Pancreas (tissue), 10 donors: ENCODE measurements at regions not wholly inside any gene's neighbourhood (a gene's known extent, or its start where the extent isn't known, plus 50 kb on each side); places are given as distances from the start of the nearest gene placed in this dataset.
"Not testable (repeated sequence)": the region's sequence is repeated elsewhere in the genome, so short reads cannot be mapped to it uniquely, and the experiment has no call there.

Experiments
- ATAC-seq, 4 donors: fragments of 200-7000 bp; cut with Tn5 transposase; one replicate each; pipeline versions ENCODE4 v1.8.0 to v1.9.1; 2020; ENCODE audit warnings: mild to moderate bottlenecking in 4 of 4, moderate library complexity in 4 of 4
- DNase-seq, 6 donors: peaks; one replicate each; pipeline ENCODE4 v3.0.0-alpha.2; 2020
- FAIRE-seq: peaks from 2 replicates; lab custom pipeline; 2012; peaks lifted over from hg19 to GRCh38; lab: Jason Lieb, UNC
- H3K27ac ChIP-seq, 4 donors: fragments of 200-600 bp; sonication (generic); 1 replicate in 3 of 4; 2 replicates in 1 of 4; pipeline versions ENCODE4 v1.5.0 to v1.8.0; 2020
- H3K27me3 ChIP-seq, 4 donors: fragments of 200-600 bp; one replicate each; pipeline ENCODE4 v1.8.0; 2021
- H3K36me3 ChIP-seq, 3 donors: fragments of 200-600 bp; sonication (generic) in 1 of 3; one replicate each; pipeline versions ENCODE4 v1.5.0 to v1.8.0; 2020 to 2021
- H3K4me1 ChIP-seq, 3 donors: fragments of 200-600 bp; one replicate each; pipeline ENCODE4 v1.8.0; 2021
- H3K4me3 ChIP-seq, 4 donors: fragments of 200-600 bp; sonication (generic) in 2 of 4; one replicate each; pipeline versions ENCODE4 v1.5.0 to v1.8.0; 2020 to 2021
- H3K9me3 ChIP-seq, 4 donors: fragments of 200-600 bp; one replicate each; pipeline ENCODE4 v1.8.0; 2021
- WGBS, 2 donors: extraction: QIAGEN DNeasy Blood & Tissue Kit; methylation state at CpG; one replicate each; pipeline ENCODE4 v1.1.7; 2013; 5-methylcytosine and 5-hydroxymethylcytosine counted together
- intact Hi-C, 3 donors: fragments of 100-400 bp; cut with DNase I; formaldehyde crosslinking; loops; one replicate each; pipeline versions ENCODE4 v1.11.1 to v1.14.2; 2022
- TF ChIP-seq, protein P1 (sequence below), 4 donors: fragments of 200-600 bp; sonication (generic) in 3 of 4; IDR thresholded peaks; one replicate each; pipeline versions ENCODE4 v1.5.0 to v1.8.0; 2021; ENCODE audit warnings: antibody characterized with exemption in 4 of 4
- donor health status: healthy with polysubstance abuse.
- donor health status: DM: no; HTN: no; CAD: no; lungs with moderate emphysema.
- donor health status: DM: no; HTN: no; CAD: no.
- donor health status: control.
- donor health status: control.
- donor health status: Bipolar disorder and iron deficiency.
- donor health status: DM: yes; HTN: yes; CAD: no.
- donor health status: DM: no; HTN: no; CAD: no.
- donor health status: DM: no; HTN: no; CAD: no.
- donor health status: DM: yes; HTN: yes; CAD: no.

DNA sequence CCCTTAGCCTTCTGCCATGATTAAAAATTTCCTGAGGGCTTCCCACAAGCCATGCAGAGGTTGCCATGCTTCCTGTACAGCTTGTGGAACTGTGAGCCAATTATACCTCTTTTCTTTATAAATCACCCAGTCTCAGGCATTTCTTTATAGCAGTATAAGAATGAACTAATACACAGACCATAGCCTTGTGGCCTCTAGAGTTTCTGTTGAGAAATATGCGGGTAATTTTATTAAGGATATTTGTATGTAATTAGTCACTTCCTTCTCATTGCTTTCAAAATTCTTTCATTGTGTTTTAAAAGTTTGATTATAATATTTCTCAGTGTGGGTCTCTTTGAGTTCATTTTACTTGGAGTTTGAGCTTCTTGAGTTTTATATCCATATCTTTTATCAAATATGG lies 484.9 kb downstream of the COL12A1 start:
- 94 to 98% methylated on average over 1 of the region's 1 CpG for WGBS, 2 donors
- FAIRE-seq (no peak), ATAC-seq (no peak), DNase-seq (no peak)
- Histone ChIP-seq H3K27me3 (no peaks in the 10 kb centered on the region), H3K4me1 (no peaks in the 10 kb centered on the region), H3K9me3 (no peaks in the 10 kb centered on the region), H3K36me3 (no peaks in the 10 kb centered on the region), H3K4me3 (no peak overlapping the region), H3K27ac (no peak overlapping the region)
- intact Hi-C loops = no loop called here
- TF ChIP-seq, protein P1, sequence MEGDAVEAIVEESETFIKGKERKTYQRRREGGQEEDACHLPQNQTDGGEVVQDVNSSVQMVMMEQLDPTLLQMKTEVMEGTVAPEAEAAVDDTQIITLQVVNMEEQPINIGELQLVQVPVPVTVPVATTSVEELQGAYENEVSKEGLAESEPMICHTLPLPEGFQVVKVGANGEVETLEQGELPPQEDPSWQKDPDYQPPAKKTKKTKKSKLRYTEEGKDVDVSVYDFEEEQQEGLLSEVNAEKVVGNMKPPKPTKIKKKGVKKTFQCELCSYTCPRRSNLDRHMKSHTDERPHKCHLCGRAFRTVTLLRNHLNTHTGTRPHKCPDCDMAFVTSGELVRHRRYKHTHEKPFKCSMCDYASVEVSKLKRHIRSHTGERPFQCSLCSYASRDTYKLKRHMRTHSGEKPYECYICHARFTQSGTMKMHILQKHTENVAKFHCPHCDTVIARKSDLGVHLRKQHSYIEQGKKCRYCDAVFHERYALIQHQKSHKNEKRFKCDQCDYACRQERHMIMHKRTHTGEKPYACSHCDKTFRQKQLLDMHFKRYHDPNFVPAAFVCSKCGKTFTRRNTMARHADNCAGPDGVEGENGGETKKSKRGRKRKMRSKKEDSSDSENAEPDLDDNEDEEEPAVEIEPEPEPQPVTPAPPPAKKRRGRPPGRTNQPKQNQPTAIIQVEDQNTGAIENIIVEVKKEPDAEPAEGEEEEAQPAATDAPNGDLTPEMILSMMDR (IDR thresholded peaks at IDR 0.05) = no peak

DNA sequence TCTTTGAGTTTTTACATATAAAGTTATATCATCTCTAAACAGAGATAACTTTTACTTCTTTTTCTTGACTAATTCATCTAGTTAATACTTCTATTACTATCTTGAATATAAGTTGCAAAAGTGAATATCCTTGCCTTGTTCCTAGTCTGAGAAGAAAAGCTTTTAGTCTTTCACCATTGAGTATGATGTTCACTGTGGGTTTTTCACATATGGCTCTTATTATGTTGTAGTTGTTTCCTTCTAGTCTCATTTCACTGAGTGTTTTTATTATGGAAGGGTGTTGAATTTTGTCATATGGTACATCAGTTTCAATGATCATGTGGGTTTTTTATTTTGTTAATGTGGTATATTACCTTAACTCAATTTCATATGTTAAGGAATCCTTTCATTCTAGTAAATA lies 488.3 kb downstream of the COL12A1 start:
- Histone ChIP-seq H3K27me3 (no peaks in the 10 kb centered on the region), H3K4me3 (no peak overlapping the region), H3K27ac (no peak overlapping the region), H3K4me1 (no peaks in the 10 kb centered on the region), H3K9me3 (no peaks in the 10 kb centered on the region), H3K36me3 (no peaks in the 10 kb centered on the region)
- DNase-seq (no peak), FAIRE-seq (no peak), ATAC-seq (no peak)
- intact Hi-C loops = no loop called here
- TF ChIP-seq, protein P1 (IDR thresholded peaks at IDR 0.05) = no peak

DNA sequence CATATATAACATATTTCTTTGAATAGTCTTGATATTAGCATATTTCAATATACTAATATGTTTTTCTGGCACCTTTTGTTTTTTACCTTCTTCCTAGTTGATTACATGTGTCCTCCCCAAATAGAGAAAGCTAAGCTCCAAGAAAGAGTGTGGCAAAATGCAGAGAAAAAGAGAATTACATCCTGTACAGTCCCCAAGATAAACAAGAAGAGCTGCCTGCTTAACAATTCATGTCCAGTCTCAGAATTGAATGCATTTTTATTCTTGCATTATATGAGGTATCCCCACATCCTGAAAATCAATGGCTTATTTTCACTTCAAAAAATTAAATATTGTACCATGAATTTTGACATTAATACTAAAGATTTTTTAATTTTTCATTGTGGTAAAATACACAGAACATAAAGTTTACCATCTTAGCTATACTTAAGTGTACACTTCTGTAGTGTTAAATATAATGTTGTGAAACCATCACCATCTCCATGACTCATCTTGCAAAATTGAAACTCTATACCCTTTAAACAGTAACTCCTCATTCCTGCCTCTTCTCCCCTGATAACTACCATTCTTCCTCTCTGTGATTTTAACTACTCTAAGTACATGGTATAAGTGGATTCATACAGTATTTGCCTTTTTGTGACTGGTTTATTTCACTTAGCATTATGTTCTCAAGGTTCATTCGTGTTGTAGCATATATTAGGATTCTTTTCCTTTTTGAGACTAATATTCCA lies 490.3 kb downstream of the COL12A1 start:
- intact Hi-C loops = no loop called here
- H3K9me3 ChIP-seq = no peaks in the 10 kb centered on the region
- no peak for FAIRE-seq
- WGBS, 2 donors = 59% methylated on average over 1 of the region's 1 CpG
- TF ChIP-seq, protein P1 (IDR thresholded peaks at IDR 0.05) = no peak
- H3K27me3 ChIP-seq = no peaks in the 10 kb centered on the region
- ATAC-seq = no peak
- no peaks in the 10 kb centered on the region for H3K4me1 ChIP-seq
- no peaks in the 10 kb centered on the region for H3K36me3 ChIP-seq
- H3K4me3 ChIP-seq = no peak overlapping the region
- no peak overlapping the region for H3K27ac ChIP-seq
- no peak for DNase-seq

DNA sequence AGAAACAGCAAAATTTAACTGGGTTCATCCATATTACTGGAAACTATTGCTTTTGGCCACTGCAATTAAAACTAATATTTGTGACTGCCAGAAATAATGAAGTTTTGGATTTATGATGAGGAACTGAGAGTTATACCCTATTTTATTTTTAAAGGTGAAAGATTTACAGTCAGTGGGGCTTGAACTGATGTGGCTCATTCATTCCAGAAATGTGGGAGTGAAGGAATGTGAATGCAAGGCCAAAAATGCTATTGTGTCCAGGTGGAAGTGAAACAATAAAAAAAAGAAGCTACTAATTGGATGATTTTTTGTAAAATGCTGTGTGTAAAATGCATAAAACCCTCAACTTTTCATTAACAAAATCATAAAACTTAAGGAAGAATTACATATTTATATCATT lies 491.9 kb downstream of the COL12A1 start:
- H3K27ac ChIP-seq = no peak overlapping the region
- no peak for DNase-seq
- TF ChIP-seq, protein P1 (IDR thresholded peaks at IDR 0.05) = no peak
- intact Hi-C loops = no loop called here
- no peaks in the 10 kb centered on the region for H3K9me3 ChIP-seq
- no peaks in the 10 kb centered on the region for H3K27me3 ChIP-seq
- H3K4me1 ChIP-seq = no peaks in the 10 kb centered on the region
- H3K4me3 ChIP-seq = no peak overlapping the region
- ATAC-seq = no peak
- no peaks in the 10 kb centered on the region for H3K36me3 ChIP-seq
- FAIRE-seq = no peak

DNA sequence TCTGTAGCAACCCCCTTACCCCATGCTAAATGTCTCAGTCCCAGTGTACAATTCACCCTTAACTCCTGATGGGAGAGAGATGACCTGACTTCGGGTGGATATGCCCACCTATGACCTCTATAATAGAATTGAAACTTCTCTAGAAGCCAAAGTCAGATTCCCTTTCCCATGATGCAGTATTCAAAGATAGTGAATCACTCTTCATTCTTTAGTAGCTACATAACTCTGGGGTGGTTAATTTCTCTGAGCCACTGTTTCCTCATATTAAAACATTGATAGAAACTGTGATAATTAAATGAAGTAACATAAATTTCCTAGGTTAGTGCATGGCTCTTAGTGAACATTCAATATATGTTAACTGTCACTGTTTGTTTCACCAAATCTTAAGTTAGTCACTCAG lies 500.4 kb downstream of the COL12A1 start:
- DNase-seq = no peak
- H3K27me3 ChIP-seq = no peaks in the 10 kb centered on the region
- H3K4me3 ChIP-seq = no peak overlapping the region
- TF ChIP-seq, protein P1 (IDR thresholded peaks at IDR 0.05) = no peak
- FAIRE-seq = no peak
- no peak for ATAC-seq
- H3K27ac ChIP-seq = no peak overlapping the region
- H3K4me1 ChIP-seq = no peaks in the 10 kb centered on the region
- intact Hi-C loops = no loop called here
- no peaks in the 10 kb centered on the region for H3K9me3 ChIP-seq
- no peaks in the 10 kb centered on the region for H3K36me3 ChIP-seq
- 44% methylated on average over 1 of the region's 1 CpG for WGBS, 2 donors

DNA sequence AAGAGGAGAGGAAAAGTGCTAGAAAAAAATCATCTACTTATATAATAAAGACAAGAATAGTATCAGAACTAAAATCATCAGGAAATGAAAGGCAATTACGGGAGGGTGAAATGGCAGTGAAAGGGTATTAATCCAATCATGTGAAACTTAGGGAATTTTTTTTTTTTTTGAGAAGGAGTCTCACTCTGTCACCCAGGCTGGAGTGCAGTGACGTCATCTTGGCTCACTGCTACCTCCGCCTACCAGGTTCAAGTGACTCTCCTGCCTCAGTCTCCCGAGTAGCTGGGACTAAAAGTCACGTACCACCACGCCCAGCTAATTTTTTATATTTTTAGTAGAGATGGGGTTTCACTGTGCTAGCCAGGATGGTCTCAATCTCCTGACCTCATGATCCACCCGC lies 501.3 kb downstream of the COL12A1 start:
- H3K27me3 ChIP-seq, H3K27ac ChIP-seq, H3K4me3 ChIP-seq, ATAC-seq, H3K9me3 ChIP-seq, H3K36me3 ChIP-seq, intact Hi-C loops, DNase-seq, FAIRE-seq, H3K4me1 ChIP-seq: not testable (repeated sequence)
- WGBS, 2 donors = 77 to 79% methylated on average over 7 of the region's 7 CpGs
